Retinal pigment epithelial cell (primary cell): ENCODE measurements at regions not wholly inside any gene's neighbourhood (a gene's known extent, or its start where the extent isn't known, plus 50 kb on each side); places are given as distances from the start of the nearest gene placed in this dataset.

Source experiments
- DNase-seq: peaks from one replicate; pipeline ENCODE4 v3.0.0-alpha.2; 2010; ENCODE audit warnings: low read depth
- H3K4me3 ChIP-seq: 2 replicates; pipeline ENCODE4 v1.5.1; 2011; ENCODE audit warnings: mild to moderate bottlenecking, low read length, control low read depth, moderate library complexity
- CTCF ChIP-seq: conservative IDR thresholded peaks from 2 replicates; pipeline ENCODE4 v1.5.1; 2011; ENCODE audit warnings: low read depth, low read length, control low read depth, inconsistent platforms

DNA sequence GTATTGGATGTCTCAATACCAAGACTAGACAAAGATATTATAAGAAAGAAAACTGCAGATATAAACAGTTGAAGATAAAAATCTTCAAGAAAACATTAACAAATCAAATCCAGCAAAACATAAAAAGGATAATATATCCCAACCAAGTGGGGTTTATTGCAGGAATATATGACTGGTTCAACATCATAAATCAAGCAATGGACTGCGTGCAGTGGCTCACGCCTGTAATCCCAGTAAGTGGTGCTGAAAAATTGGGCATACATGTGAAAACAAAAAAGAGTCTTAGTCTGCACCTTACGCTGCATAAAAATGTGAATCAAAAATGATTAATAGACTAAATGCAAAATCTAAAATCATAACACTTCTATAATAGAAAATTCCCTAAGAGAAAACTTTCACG, 112.9 kb upstream of the PDE4B start:
- TF ChIP-seq CTCF = no peak
- DNase-seq = no peak
- H3K4me3 ChIP-seq = no peak overlapping the region

DNA sequence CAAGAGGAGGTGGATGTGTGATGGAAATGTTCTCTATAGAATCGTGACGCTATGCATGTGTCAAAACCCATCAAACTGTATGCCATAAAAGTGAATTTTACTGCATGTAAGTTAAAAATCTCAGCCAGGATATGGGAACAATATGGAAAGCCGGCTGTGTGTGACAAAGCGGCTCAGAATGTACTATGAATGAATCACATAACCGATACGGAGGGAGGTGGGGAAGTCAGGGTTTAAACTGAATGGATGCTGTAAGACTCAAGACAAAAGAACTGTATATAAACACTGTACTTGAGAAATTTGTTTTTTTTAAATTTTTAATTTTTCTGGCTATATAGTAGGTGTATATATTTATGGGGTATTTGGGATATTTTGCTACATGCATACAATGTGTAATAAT, 111.6 kb upstream of the PDE4B start:
- no peak for TF ChIP-seq CTCF
- H3K4me3 ChIP-seq = no peak overlapping the region
- DNase-seq = peak; percentile 4

GRCh38 chr1:65687428-65688214, 105.1 kb upstream of the PDE4B start:
- TF ChIP-seq CTCF = peak; percentile 87
- H3K4me3 ChIP-seq = no peak overlapping the region
- DNase-seq = peak; percentile 9

DNA sequence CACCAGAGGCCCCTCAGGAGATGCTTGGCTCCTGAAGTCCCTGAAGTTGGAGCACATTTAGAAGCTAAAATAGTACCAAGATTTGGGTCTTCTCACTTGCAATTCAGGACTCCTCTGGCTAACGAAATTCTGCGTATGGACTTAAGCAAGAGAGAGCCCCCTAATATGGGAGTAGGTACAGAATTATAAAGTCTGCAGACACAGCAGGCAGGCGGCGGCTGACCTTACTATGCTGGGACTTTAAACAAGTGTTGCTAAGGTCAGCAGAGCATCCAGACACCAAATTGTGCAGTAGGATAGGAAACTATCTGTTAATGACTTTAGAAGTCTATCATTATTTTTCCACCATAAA, 104.5 kb upstream of the PDE4B start:
- no peak for DNase-seq
- H3K4me3 ChIP-seq = no peak overlapping the region
- no peak for TF ChIP-seq CTCF

GRCh38 chr1:65688848-65689247, 103.8 kb upstream of the PDE4B start:
- H3K4me3 ChIP-seq = no peak overlapping the region
- no peak for TF ChIP-seq CTCF
- DNase-seq = no peak

GRCh38 chr1:65691152-65691900, 101.4 kb upstream of the PDE4B start:
- no peak for TF ChIP-seq CTCF
- H3K4me3 ChIP-seq = no peak overlapping the region
- no peak for DNase-seq

DNA sequence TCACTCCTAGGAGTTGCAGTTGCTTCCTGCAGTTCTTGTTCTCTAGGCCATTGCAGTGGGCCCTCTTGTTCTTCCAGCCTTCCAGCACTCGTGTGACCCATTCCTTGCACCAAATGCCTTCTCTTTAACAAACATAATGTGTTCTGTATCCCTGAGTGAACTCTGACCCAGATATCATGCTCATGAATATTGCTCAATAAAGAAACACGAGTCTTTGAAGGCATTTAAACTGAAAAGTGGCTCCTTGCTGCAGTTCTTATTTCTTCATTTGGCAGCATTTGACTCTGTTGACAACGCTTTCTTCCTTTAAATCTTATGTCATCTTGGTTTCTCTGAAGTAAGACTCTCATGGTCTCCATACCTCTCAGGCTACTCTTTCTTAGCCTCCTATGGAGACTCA, 100.7 kb upstream of the PDE4B start:
- H3K4me3 ChIP-seq = no peak overlapping the region
- DNase-seq = no peak
- TF ChIP-seq CTCF = no peak
